Keratinocyte (primary cell): ENCODE measurements at regions not wholly inside any gene's neighbourhood (a gene's known extent, or its start where the extent isn't known, plus 50 kb on each side); places are given as distances from the start of the nearest gene placed in this dataset.

ENCODE experiments used
- CTCF ChIP-seq, 3 experiments: IDR thresholded peaks in 1 of 3; conservative IDR thresholded peaks in 1 of 3; optimal IDR thresholded peaks in 1 of 3; 2 replicates in 2 of 3; 3 replicates in 1 of 3; pipeline versions ENCODE3 to v1.5.1; 2011; ENCODE audit warnings: low read length in 3 of 3, mild to moderate bottlenecking in 3 of 3, moderate library complexity in 2 of 3, control low read depth in 1 of 3, inconsistent platforms in 1 of 3; ENCODE audit not compliant: insufficient read depth in 2 of 3; ENCODE audit errors: extremely low read depth in 1 of 3
- EZH2 ChIP-seq: IDR thresholded peaks from one replicate; pipeline ENCODE4 v1.6.1; 2012; ENCODE audit warnings: inconsistent platforms, mild to moderate bottlenecking, low read length, moderate library complexity

- TF ChIP-seq CTCF (optimal IDR thresholded peaks at IDR 0.05 in 1 of 3, IDR thresholded peaks at IDR 0.05 in 1 of 3, conservative IDR thresholded peaks at IDR 0.05 in 1 of 3; ENCODE audit: extremely low read depth in 1 of 3, insufficient read depth in 2 of 3, low read length in 3 of 3) (no peak), EZH2 (no peak)
Observed at GRCh38 chrX:113455582-113455981, 615.0 kb upstream of the AMOT start.
